Stomach (tissue), 4 donors: ENCODE measurements at regions not wholly inside any gene's neighbourhood (a gene's known extent, or its start where the extent isn't known, plus 50 kb on each side); places are given as distances from the start of the nearest gene placed in this dataset.

Experiments used
- CTCF ChIP-seq, 7 experiments: fragments of 450-650 bp in 4 of 7; fragments of 200-600 bp in 3 of 7; sonication (generic) in 3 of 7; IDR thresholded peaks; one replicate each; pipeline ENCODE4 v1.5.1; 2016 to 2019; ENCODE audit warnings: antibody characterized with exemption in 7 of 7, control low read depth in 2 of 7, mild to moderate bottlenecking in 1 of 7
- EP300 ChIP-seq: sonication (generic); formaldehyde crosslinking; IDR thresholded peaks from one replicate; pipeline ENCODE4 v1.6.1; 2017; ENCODE audit warnings: antibody characterized with exemption
- POLR2A ChIP-seq, 4 donors: fragments of 450-650 bp; IDR thresholded peaks; one replicate each; pipeline ENCODE4 v1.6.1; 2016; ENCODE audit warnings: antibody characterized with exemption in 4 of 4, control low read depth in 2 of 4, mild to moderate bottlenecking in 1 of 4, moderate library complexity in 1 of 4
- POLR2AphosphoS5 ChIP-seq, 3 donors: sonication (generic); formaldehyde crosslinking; IDR thresholded peaks; one replicate each; pipeline ENCODE4 v1.6.1; 2016; ENCODE audit warnings: antibody characterized with exemption in 3 of 3

GRCh38 chr3:87057474-87057873, 66.5 kb upstream of the VGLL3 start:
- no peak for TF ChIP-seq EP300
- TF ChIP-seq CTCF (IDR thresholded peaks at IDR 0.05), result no peak
- no peak for TF ChIP-seq POLR2A (IDR thresholded peaks at IDR 0.05)
- TF ChIP-seq POLR2AphosphoS5 (IDR thresholded peaks at IDR 0.05), result no peak
